ENCODE measurements at regions not wholly inside any gene's neighbourhood (a gene's known extent, or its start where the extent isn't known, plus 50 kb on each side); places are given as distances from the start of the nearest gene placed in this dataset.

DNA sequence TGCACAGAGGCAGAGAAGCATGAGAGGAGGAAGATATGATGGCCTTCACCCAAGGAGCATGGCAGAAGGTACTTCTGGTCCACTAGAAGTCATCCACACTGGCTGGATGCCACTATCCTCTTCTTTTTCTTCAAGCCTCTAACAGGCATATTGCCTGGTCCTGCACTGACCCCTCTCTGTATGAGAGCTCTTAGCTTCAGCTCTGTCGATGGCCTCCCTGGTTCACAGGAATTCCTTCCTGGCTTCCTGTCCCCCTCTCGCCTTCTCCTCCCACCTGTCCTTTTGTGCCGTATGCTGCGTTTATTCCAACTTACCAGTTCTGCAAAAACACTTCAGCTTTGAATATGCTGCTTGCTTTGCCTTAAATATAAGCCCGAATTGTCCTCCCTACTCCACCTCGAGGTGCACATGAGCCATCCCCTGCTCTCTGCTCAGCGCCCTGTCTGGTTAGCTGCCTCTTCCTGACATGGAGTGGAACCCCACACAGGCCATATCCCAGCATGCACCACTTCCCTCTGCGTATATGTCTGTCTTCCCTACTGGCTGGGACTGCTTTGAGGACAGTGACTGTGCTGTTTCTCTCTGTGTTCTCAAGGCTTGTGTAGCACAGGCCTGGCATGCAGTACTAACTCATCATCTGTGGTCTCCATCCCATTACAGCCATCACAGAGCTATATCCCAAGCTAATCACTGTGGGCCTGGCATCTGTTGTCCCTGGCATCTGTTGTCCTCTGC lies 474.9 kb downstream of the EIPR1 start:
- DNase-seq = no peak
- Mint-ChIP-seq H3K4me3 (no peak overlapping the region), H3K27ac (peak overlapping the region; percentile 41), H3K4me1 (peaks cover 21% of the 10 kb centered on the region), H3K27me3 (ENCODE audit: low read depth, poor library complexity) (peaks cover 5% of the 10 kb centered on the region), H3K9me3 (peaks cover 11% of the 10 kb centered on the region), H3K36me3 (ENCODE audit: low read depth) (no peaks in the 10 kb centered on the region)
- TF ChIP-seq, protein P1, sequence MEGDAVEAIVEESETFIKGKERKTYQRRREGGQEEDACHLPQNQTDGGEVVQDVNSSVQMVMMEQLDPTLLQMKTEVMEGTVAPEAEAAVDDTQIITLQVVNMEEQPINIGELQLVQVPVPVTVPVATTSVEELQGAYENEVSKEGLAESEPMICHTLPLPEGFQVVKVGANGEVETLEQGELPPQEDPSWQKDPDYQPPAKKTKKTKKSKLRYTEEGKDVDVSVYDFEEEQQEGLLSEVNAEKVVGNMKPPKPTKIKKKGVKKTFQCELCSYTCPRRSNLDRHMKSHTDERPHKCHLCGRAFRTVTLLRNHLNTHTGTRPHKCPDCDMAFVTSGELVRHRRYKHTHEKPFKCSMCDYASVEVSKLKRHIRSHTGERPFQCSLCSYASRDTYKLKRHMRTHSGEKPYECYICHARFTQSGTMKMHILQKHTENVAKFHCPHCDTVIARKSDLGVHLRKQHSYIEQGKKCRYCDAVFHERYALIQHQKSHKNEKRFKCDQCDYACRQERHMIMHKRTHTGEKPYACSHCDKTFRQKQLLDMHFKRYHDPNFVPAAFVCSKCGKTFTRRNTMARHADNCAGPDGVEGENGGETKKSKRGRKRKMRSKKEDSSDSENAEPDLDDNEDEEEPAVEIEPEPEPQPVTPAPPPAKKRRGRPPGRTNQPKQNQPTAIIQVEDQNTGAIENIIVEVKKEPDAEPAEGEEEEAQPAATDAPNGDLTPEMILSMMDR (IDR thresholded peaks at IDR 0.05) = no peak

DNA sequence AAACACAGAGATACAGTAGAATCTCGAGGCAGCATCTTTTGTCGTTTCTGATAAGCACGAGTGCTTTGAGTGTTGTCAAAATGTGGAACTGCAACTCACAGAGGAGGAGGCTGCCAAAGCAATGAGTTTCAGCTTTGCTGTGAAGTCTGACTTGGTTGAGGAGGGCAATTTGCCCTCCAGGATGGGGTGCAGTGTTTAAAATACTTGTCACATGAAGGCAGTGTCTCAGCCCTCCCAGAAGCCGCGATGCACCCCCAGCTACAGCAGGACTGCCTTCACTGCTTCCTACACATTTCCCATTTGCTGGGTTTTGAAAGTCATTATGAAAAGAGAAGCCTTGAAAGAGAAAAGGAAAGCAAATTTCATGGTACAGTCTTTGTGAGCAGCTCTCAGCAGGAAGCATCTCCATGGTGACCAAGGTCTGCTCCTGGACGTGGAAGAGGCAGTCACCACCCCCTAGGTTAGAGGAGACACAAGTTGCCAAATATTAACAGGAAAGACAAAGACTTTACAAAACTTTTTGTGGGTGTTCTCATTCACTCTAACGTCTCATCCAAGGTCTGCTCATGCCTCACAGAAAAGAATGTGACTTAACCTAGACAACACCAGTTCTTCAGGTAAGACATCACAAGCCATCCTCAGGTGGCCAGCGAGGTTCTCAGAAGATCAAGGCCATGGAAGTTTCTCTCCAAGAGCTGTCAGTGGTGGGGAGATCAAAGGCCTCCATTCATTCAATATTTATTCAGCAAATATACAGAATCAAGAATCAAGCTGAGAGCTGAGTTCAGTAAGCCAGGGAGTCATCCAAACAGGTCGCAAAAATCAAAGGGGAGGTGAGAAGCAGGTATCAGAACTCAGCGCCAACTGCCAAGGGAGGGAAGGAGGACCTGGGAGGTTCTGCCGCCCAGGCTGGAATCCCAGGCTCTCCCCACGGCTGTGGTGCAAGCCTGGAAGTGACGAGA lies 476.0 kb downstream of the EIPR1 start:
- Mint-ChIP-seq H3K27me3 (ENCODE audit: low read depth, poor library complexity) (peaks cover 5% of the 10 kb centered on the region), H3K27ac (no peak overlapping the region)
- TF ChIP-seq, protein P1 (IDR thresholded peaks at IDR 0.05) = no peak

GRCh38 chr2:2899826-2900225 lies 477.8 kb downstream of the EIPR1 start:
- Mint-ChIP-seq H3K4me1 (peaks cover 17% of the 10 kb centered on the region), H3K36me3 (ENCODE audit: low read depth) (no peaks in the 10 kb centered on the region), H3K27ac (no peak overlapping the region), H3K4me3 (no peak overlapping the region), H3K27me3 (ENCODE audit: low read depth, poor library complexity) (peaks cover 5% of the 10 kb centered on the region), H3K9me3 (peaks cover 11% of the 10 kb centered on the region)
- no peak for DNase-seq
- TF ChIP-seq, protein P1 (IDR thresholded peaks at IDR 0.05) = no peak

More for the DNA sequence above, 476.0 kb downstream of the EIPR1 start:
- no peak for DNase-seq
- H3K9me3 Mint-ChIP-seq = peaks cover 11% of the 10 kb centered on the region
- peaks cover 13% of the 10 kb centered on the region for H3K4me1 Mint-ChIP-seq
- no peak overlapping the region for H3K4me3 Mint-ChIP-seq
- H3K36me3 Mint-ChIP-seq (ENCODE audit: low read depth) = no peaks in the 10 kb centered on the region

- no peak for DNase-seq
- no peak overlapping the region for H3K4me3 Mint-ChIP-seq
- TF ChIP-seq, protein P1 (IDR thresholded peaks at IDR 0.05) = no peak
- peaks cover 9% of the 10 kb centered on the region for H3K27me3 Mint-ChIP-seq (ENCODE audit: low read depth, poor library complexity)
- H3K9me3 Mint-ChIP-seq = peaks cover 11% of the 10 kb centered on the region
- peaks cover 20% of the 10 kb centered on the region for H3K4me1 Mint-ChIP-seq
- H3K36me3 Mint-ChIP-seq (ENCODE audit: low read depth) = no peaks in the 10 kb centered on the region
- no peak overlapping the region for H3K27ac Mint-ChIP-seq
Observed at GRCh38 chr2:2898744-2899143, 478.9 kb downstream of the EIPR1 start.

- Mint-ChIP-seq H3K27me3 (ENCODE audit: low read depth, poor library complexity) (peaks cover 7% of the 10 kb centered on the region), H3K27ac (no peak overlapping the region), H3K9me3 (peaks cover 11% of the 10 kb centered on the region), H3K4me1 (peaks cover 17% of the 10 kb centered on the region), H3K36me3 (ENCODE audit: low read depth) (no peaks in the 10 kb centered on the region), H3K4me3 (no peak overlapping the region)
- TF ChIP-seq, protein P1 (IDR thresholded peaks at IDR 0.05) = no peak
- DNase-seq = no peak
Observed at GRCh38 chr2:2896643-2897042, 481.0 kb downstream of the EIPR1 start.

Measured in nephron progenitor cell (in vitro differentiated cells).